Motor neuron (in vitro differentiated cells): ENCODE measurements at regions not wholly inside any gene's neighbourhood (a gene's known extent, or its start where the extent isn't known, plus 50 kb on each side); places are given as distances from the start of the nearest gene placed in this dataset.

ENCODE experiments used
- ATAC-seq, 8 experiments: fragments of 200-7000 bp; cut with Tn5 transposase; replicated peaks in 6 of 8; 2 replicates each; pipeline ENCODE4 v1.8.0; 2021; ENCODE audit warnings: mild to moderate bottlenecking in 8 of 8, moderate library complexity in 8 of 8
- H3K27ac ChIP-seq, 2 donors: fragments of 250-450 bp; sonication (Bioruptor Pico); 2 replicates each; pipeline ENCODE4 v1.9.0; 2021; ENCODE audit warnings: antibody characterized with exemption in 2 of 2, mild to moderate bottlenecking in 2 of 2, moderate library complexity in 1 of 2
- H3K4me1 ChIP-seq, 2 donors: fragments of 250-450 bp; sonication (Bioruptor Pico); replicated peaks in 1 of 2; 2 replicates each; pipeline ENCODE4 v1.6.1; 2021; ENCODE audit warnings: antibody characterized with exemption in 2 of 2, mild to moderate bottlenecking in 2 of 2, moderate library complexity in 1 of 2
- H3K4me3 ChIP-seq, 5 donors: fragments of 250-450 bp; sonication (Bioruptor Pico); 2 replicates each; pipeline ENCODE4 v1.9.0; 2021; ENCODE audit warnings: antibody characterized with exemption in 5 of 5, mild to moderate bottlenecking in 5 of 5, moderate library complexity in 4 of 5
- WGBS, 10 experiments: fragments of 450-650 bp; shearing (Covaris generic); methylation state at CpG; one replicate each; pipeline ENCODE4 v1.0.0; 2022; 5-methylcytosine and 5-hydroxymethylcytosine counted together
- in situ Hi-C, 9 experiments: fragments of 400-800 bp; cut with MboI; loops; one replicate each; pipeline ENCODE4 v1.15.0; 2021; ENCODE audit warnings: low sequenced_read_pairs in 9 of 9, low pct_unique_long_range_greater_than_20kb in 2 of 9; ENCODE audit not compliant: unreplicated experiment in 9 of 9

GRCh38 chr2:64765160-64765805, 111.6 kb upstream of the SERTAD2 start:
- Histone ChIP-seq H3K4me1 (peaks cover 13 to 18% of the 10 kb centered on the region in 2 donors), H3K27ac (no peak overlapping the region), H3K4me3 (no peak overlapping the region)
- 76 to 100% (median 94%) methylated on average over 2 to 4 of the region's 4 CpGs for WGBS, 10 experiments
- in situ Hi-C loops, result loop anchor here in 1 of 9 experiments (25.0 kb wide), 1 partner anchor 97 kb away; no protein-coding TSS in a partner anchor
- no peak for ATAC-seq

- WGBS, 10 experiments, result 0 to 25% (median 19%) methylated on average over 4 to 13 of the region's 13 CpGs
- Histone ChIP-seq H3K27ac (peak overlapping the region; percentile 90 to 95), H3K4me3 (peak overlapping the region; percentile 48 to 67 (median 58)), H3K4me1 (peaks cover 16 to 18% of the 10 kb centered on the region in 2 donors)
- peak in 3 of 8 experiments; percentile 1 to 10 (median 6) for ATAC-seq
- in situ Hi-C loops, result loop anchor here in 1 of 9 experiments (25.0 kb wide), 1 partner anchor 95 kb away; no protein-coding TSS in a partner anchor
Measured at GRCh38 chr2:64766841-64767669, 113.3 kb upstream of the SERTAD2 start.

GRCh38 chr2:64767670-64768468, 114.2 kb upstream of the SERTAD2 start:
- WGBS, 10 experiments, result 0 to 1% (median 0%) methylated on average over 1 to 17 of the region's 66 CpGs; no CpG with 5 or more reads in 2 of the 10 experiments
- Histone ChIP-seq H3K4me1 (peaks cover 11 to 13% of the 10 kb centered on the region in 2 donors), H3K4me3 (peak overlapping the region; percentile 48 to 67 (median 58)), H3K27ac (peak overlapping the region; percentile 90 to 95)
- in situ Hi-C loops, result loop anchor here in 1 of 9 experiments (25.0 kb wide), 1 partner anchor 94 kb away; no protein-coding TSS in a partner anchor
- ATAC-seq, result peak; percentile 91 to 94 (median 92)

GRCh38 chr2:64768491-64769005, 114.8 kb upstream of the SERTAD2 start:
- 13 to 100% (median 47%) methylated on average over 1 to 4 of the region's 4 CpGs; no CpG with 5 or more reads in 2 of the 10 experiments for WGBS, 10 experiments
- Histone ChIP-seq H3K4me1 (peaks cover 11 to 13% of the 10 kb centered on the region in 2 donors), H3K27ac (peak overlapping the region; percentile 90 to 95), H3K4me3 (peak overlapping the region; percentile 48 to 67 (median 58))
- in situ Hi-C loops, result loop anchor here in 1 of 9 experiments (25.0 kb wide), 1 partner anchor 94 kb away; no protein-coding TSS in a partner anchor
- ATAC-seq, result no peak

GRCh38 chr2:64769392-64770044, 115.8 kb upstream of the SERTAD2 start:
- in situ Hi-C loops, result loop anchor here in 1 of 9 experiments (25.0 kb wide), 1 partner anchor 93 kb away; no protein-coding TSS in a partner anchor
- Histone ChIP-seq H3K4me1 (peaks cover 11 to 13% of the 10 kb centered on the region in 2 donors), H3K4me3 (no peak overlapping the region), H3K27ac (no peak overlapping the region)
- 42 to 100% (median 91%) methylated on average over 1 to 6 of the region's 6 CpGs; no CpG with 5 or more reads in 2 of the 10 experiments for WGBS, 10 experiments
- no peak for ATAC-seq

GRCh38 chr2:64770137-64770780, 116.5 kb upstream of the SERTAD2 start:
- in situ Hi-C loops, result loop anchor here in 1 of 9 experiments (25.0 kb wide), 1 partner anchor 92 kb away; no protein-coding TSS in a partner anchor

GRCh38 chr2:64770781-64771334, 117.1 kb upstream of the SERTAD2 start:
- ATAC-seq, result peak in 2 of 8 experiments; percentile 3 to 6
- peaks cover 11 to 13% of the 10 kb centered on the region in 2 donors for H3K4me1 ChIP-seq
- H3K27ac ChIP-seq, result no peak overlapping the region
- 0 to 60% (median 11%) methylated on average over 1 to 4 of the region's 5 CpGs; no CpG with 5 or more reads in 5 of the 10 experiments for WGBS, 10 experiments
- in situ Hi-C loops, result loop anchor here in 1 of 9 experiments (25.0 kb wide), 1 partner anchor 91 kb away; no protein-coding TSS in a partner anchor
- no peak overlapping the region for H3K4me3 ChIP-seq

More at GRCh38 chr2:64770137-64770780, 116.5 kb upstream of the SERTAD2 start:
- no peak for ATAC-seq
- Histone ChIP-seq H3K4me1 (peaks cover 11 to 13% of the 10 kb centered on the region in 2 donors), H3K4me3 (no peak overlapping the region), H3K27ac (no peak overlapping the region)
- 11 to 100% (median 60%) methylated on average over 1 to 2 of the region's 2 CpGs; no CpG with 5 or more reads in 3 of the 10 experiments for WGBS, 10 experiments

- H3K4me1 ChIP-seq, result peaks cover 10 to 13% of the 10 kb centered on the region in 2 donors
- H3K27ac ChIP-seq, result no peak overlapping the region
- in situ Hi-C loops, result loop anchor here in 1 of 9 experiments (25.0 kb wide), 1 partner anchor 91 kb away; no protein-coding TSS in a partner anchor
- no peak overlapping the region for H3K4me3 ChIP-seq
- 0 to 88% (median 87%) methylated on average over 1 of the region's 1 CpG; no CpG with 5 or more reads in 6 of the 10 experiments for WGBS, 10 experiments
- ATAC-seq, result no peak
Measured at GRCh38 chr2:64771737-64772136, 118.0 kb upstream of the SERTAD2 start.

- WGBS, 10 experiments, result 67 to 100% (median 88%) methylated on average over 2 to 12 of the region's 12 CpGs; no CpG with 5 or more reads in 2 of the 10 experiments
- in situ Hi-C loops, result loop anchor here in 1 of 9 experiments (25.0 kb wide), 1 partner anchor 89 kb away; no protein-coding TSS in a partner anchor
- ATAC-seq, result no peak
- no peak overlapping the region for H3K4me3 ChIP-seq
- peaks cover 4 to 7% of the 10 kb centered on the region in 2 donors for H3K4me1 ChIP-seq
- H3K27ac ChIP-seq, result no peak overlapping the region
Measured at GRCh38 chr2:64773461-64774118, 119.9 kb upstream of the SERTAD2 start.

GRCh38 chr2:64777841-64778240, 124.1 kb upstream of the SERTAD2 start:
- no peak for ATAC-seq
- WGBS, 10 experiments, result 17 to 100% (median 79%) methylated on average over 1 to 3 of the region's 3 CpGs; no CpG with 5 or more reads in 3 of the 10 experiments
- no peak overlapping the region for H3K4me3 ChIP-seq
- in situ Hi-C loops, result no loop called here
- H3K4me1 ChIP-seq, result no peaks in the 10 kb centered on the region
- H3K27ac ChIP-seq, result no peak overlapping the region
